NCI-H2227 (cell line): ENCODE measurements at regions not wholly inside any gene's neighbourhood (a gene's known extent, or its start where the extent isn't known, plus 50 kb on each side); places are given as distances from the start of the nearest gene placed in this dataset.

Experiments used
- DNase-seq: peaks from one replicate; lab custom pipeline; 2025; ENCODE audit not compliant: unreplicated experiment; lab: John Stamatoyannopoulos, UW

GRCh38 chr5:123928401-123928800, 416.4 kb downstream of the CSNK1G3 start:
- no peak for DNase-seq

- no peak for DNase-seq
Measured at GRCh38 chr5:123921193-123921592, 409.2 kb downstream of the CSNK1G3 start.

GRCh38 chr5:123916345-123917121, 404.6 kb downstream of the CSNK1G3 start:
- DNase-seq: no peak

- no peak for DNase-seq
Measured at GRCh38 chr5:123914333-123914732, 402.4 kb downstream of the CSNK1G3 start.

GRCh38 chr5:123907349-123907748, 395.4 kb downstream of the CSNK1G3 start:
- DNase-seq: no peak

GRCh38 chr5:123906698-123907295, 394.8 kb downstream of the CSNK1G3 start:
- DNase-seq: no peak

GRCh38 chr5:123885081-123885480, 373.1 kb downstream of the CSNK1G3 start:
- DNase-seq: no peak

GRCh38 chr5:123882965-123883345, 371.0 kb downstream of the CSNK1G3 start:
- DNase-seq: no peak

GRCh38 chr5:123882319-123882964, 370.5 kb downstream of the CSNK1G3 start:
- DNase-seq: no peak

GRCh38 chr5:123881759-123882244, 369.8 kb downstream of the CSNK1G3 start:
- no peak for DNase-seq

GRCh38 chr5:123880875-123881274, 368.9 kb downstream of the CSNK1G3 start:
- no peak for DNase-seq

GRCh38 chr5:123879071-123879470, 367.1 kb downstream of the CSNK1G3 start:
- DNase-seq: no peak

GRCh38 chr5:123876276-123876790, 364.4 kb downstream of the CSNK1G3 start:
- no peak for DNase-seq

- peak; percentile 10 for DNase-seq
Measured at GRCh38 chr5:123875561-123876275, 363.7 kb downstream of the CSNK1G3 start.

- no peak for DNase-seq
Measured at GRCh38 chr5:123874600-123875201, 362.7 kb downstream of the CSNK1G3 start.

GRCh38 chr5:123873846-123874245, 361.9 kb downstream of the CSNK1G3 start:
- no peak for DNase-seq

- no peak for DNase-seq
Measured at GRCh38 chr5:123871373-123871772, 359.4 kb downstream of the CSNK1G3 start.

GRCh38 chr5:123868881-123869280, 356.9 kb downstream of the CSNK1G3 start:
- no peak for DNase-seq

- peak; percentile 47 for DNase-seq
Measured at GRCh38 chr5:123868267-123868666, 356.3 kb downstream of the CSNK1G3 start.

GRCh38 chr5:123865641-123866040, 353.7 kb downstream of the CSNK1G3 start:
- no peak for DNase-seq

- DNase-seq: no peak
Measured at GRCh38 chr5:123864578-123864977, 352.6 kb downstream of the CSNK1G3 start.
